ENCODE measurements at regions not wholly inside any gene's neighbourhood (a gene's known extent, or its start where the extent isn't known, plus 50 kb on each side); places are given as distances from the start of the nearest gene placed in this dataset.
A peak's percentile ranks its signal among the peaks of the same experiment; 100 is the strongest.

- no peak overlapping the region for H3K4me3 ChIP-seq (ENCODE audit: low read depth, low read length)
- peak; percentile 28 for DNase-seq (ENCODE audit: low read depth)
- no peaks in the 10 kb centered on the region for H3K36me3 ChIP-seq (ENCODE audit: control insufficient read depth, insufficient read depth, low read length)
- TF ChIP-seq CTCF (IDR thresholded peaks at IDR 0.05; ENCODE audit: insufficient read depth, low read length, poor library complexity, severe bottlenecking): no peak
- H3K27me3 ChIP-seq (ENCODE audit: control insufficient read depth, insufficient read depth, low read length): no peaks in the 10 kb centered on the region
Measured at GRCh38 chr2:220270481-220271070, 643.1 kb downstream of the SLC4A3 start.

GRCh38 chr2:220272656-220273055 lies 645.2 kb downstream of the SLC4A3 start:
- no peak overlapping the region for H3K4me3 ChIP-seq (ENCODE audit: low read depth, low read length)
- H3K36me3 ChIP-seq (ENCODE audit: control insufficient read depth, insufficient read depth, low read length): no peaks in the 10 kb centered on the region
- no peak for DNase-seq (ENCODE audit: low read depth)
- TF ChIP-seq CTCF (IDR thresholded peaks at IDR 0.05; ENCODE audit: insufficient read depth, low read length, poor library complexity, severe bottlenecking): no peak
- H3K27me3 ChIP-seq (ENCODE audit: control insufficient read depth, insufficient read depth, low read length): no peaks in the 10 kb centered on the region

GRCh38 chr2:220273082-220273481 lies 645.7 kb downstream of the SLC4A3 start:
- no peak overlapping the region for H3K4me3 ChIP-seq (ENCODE audit: low read depth, low read length)
- DNase-seq (ENCODE audit: low read depth): no peak
- no peaks in the 10 kb centered on the region for H3K27me3 ChIP-seq (ENCODE audit: control insufficient read depth, insufficient read depth, low read length)
- no peaks in the 10 kb centered on the region for H3K36me3 ChIP-seq (ENCODE audit: control insufficient read depth, insufficient read depth, low read length)
- no peak for TF ChIP-seq CTCF (IDR thresholded peaks at IDR 0.05; ENCODE audit: insufficient read depth, low read length, poor library complexity, severe bottlenecking)

- no peak for DNase-seq (ENCODE audit: low read depth)
- no peak for TF ChIP-seq CTCF (IDR thresholded peaks at IDR 0.05; ENCODE audit: insufficient read depth, low read length, poor library complexity, severe bottlenecking)
- Histone ChIP-seq H3K36me3 (ENCODE audit: control insufficient read depth, insufficient read depth, low read length) (no peaks in the 10 kb centered on the region), H3K4me3 (ENCODE audit: low read depth, low read length) (no peak overlapping the region), H3K27me3 (ENCODE audit: control insufficient read depth, insufficient read depth, low read length) (no peaks in the 10 kb centered on the region)
Measured at GRCh38 chr2:220275454-220275853, 648.0 kb downstream of the SLC4A3 start.

- Histone ChIP-seq H3K27me3 (ENCODE audit: control insufficient read depth, insufficient read depth, low read length) (no peaks in the 10 kb centered on the region), H3K36me3 (ENCODE audit: control insufficient read depth, insufficient read depth, low read length) (no peaks in the 10 kb centered on the region), H3K4me3 (ENCODE audit: low read depth, low read length) (no peak overlapping the region)
- DNase-seq (ENCODE audit: low read depth): no peak
- no peak for TF ChIP-seq CTCF (IDR thresholded peaks at IDR 0.05; ENCODE audit: insufficient read depth, low read length, poor library complexity, severe bottlenecking)
Measured at GRCh38 chr2:220276741-220277444, 649.5 kb downstream of the SLC4A3 start.

Data from kidney epithelial cell (primary cell).